HG03139 (cell line): ENCODE measurements at regions not wholly inside any gene's neighbourhood (a gene's known extent, or its start where the extent isn't known, plus 50 kb on each side); places are given as distances from the start of the nearest gene placed in this dataset.
"Not testable (repeated sequence)": the region's sequence is repeated elsewhere in the genome, so short reads cannot be mapped to it uniquely, and the experiment has no call there.

Experiments
- ATAC-seq: cut with Tn5 transposase; IDR thresholded peaks from one replicate; pipeline ENCODE4 v1.9.1; 2021; ENCODE audit not compliant: unreplicated experiment

DNA sequence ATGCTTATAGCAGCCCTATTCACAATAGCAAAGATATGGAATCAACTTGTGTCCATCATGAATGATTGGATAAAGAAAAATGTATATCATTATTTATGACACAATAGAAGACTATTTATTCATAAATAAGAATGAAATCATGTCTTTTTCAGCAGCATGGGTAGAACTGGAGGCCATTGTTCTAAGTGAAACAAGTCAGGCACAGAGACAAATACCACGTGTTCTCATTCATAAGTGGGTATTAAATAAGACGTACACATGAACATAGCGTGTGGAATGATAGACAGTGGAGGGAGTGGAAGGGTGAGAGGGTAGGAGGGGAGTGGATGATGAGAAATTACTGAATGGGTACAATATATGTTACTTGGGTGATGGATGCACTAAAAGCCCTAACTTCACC is 762.4 kb downstream of the REEP3 start:
- ATAC-seq: no peak

DNA sequence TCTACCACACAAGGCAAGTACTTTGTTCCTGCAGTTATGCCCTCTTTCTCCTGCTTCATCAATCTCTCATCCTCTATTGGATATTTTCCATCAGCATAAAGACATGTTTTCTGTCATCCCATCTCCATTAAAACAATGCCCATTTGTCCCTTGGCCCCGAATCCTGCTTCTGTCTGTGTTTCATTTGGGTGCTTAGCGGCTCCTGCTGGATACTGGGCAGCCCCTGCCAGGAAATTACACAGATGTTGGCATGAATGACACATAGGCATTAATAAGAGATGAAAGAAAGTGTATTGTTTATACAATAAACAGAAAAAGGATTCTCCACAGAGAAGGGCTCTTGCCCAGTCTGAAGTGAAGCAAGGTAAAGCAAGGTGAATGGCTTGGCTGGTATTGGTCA is 765.3 kb downstream of the REEP3 start:
- no peak for ATAC-seq

DNA sequence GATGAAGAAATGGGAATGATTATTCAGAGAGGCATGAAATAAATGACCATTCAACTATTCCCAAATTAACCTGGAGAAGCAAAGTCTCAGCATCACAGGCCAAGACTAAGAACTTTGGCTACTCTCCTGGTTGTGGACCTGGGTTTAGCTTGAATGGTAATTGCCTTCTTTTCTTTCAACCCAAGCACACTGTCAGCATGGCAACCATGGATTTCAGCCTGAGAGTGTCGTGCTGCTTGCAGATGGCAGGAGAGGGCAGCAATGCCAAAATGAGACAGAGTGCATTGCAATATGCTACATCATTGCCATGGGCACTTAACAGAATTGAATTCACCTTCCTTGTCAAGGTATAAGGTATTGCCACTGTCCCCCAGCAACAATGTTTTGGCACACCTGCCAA is 767.2 kb downstream of the REEP3 start:
- no peak for ATAC-seq

DNA sequence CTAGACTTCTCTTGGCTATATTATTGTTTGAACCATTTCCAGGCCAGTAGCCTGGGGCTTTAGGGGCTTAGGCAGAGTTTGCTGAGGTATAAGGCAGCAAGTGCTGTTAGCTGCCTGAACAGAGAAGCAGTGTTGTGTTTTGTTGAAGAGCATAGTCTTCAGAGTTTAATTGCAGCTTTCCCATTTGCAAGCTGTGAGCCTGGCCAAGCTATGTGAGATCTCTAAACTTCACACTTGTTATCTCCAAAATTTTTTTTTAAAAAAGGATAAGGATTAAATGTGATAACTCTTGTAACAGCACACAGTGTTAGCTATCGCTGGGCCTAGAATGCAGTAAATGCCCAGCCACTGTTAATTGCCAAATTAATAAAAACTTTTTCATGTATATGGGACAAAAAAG is 782.4 kb downstream of the REEP3 start:
- ATAC-seq: no peak

DNA sequence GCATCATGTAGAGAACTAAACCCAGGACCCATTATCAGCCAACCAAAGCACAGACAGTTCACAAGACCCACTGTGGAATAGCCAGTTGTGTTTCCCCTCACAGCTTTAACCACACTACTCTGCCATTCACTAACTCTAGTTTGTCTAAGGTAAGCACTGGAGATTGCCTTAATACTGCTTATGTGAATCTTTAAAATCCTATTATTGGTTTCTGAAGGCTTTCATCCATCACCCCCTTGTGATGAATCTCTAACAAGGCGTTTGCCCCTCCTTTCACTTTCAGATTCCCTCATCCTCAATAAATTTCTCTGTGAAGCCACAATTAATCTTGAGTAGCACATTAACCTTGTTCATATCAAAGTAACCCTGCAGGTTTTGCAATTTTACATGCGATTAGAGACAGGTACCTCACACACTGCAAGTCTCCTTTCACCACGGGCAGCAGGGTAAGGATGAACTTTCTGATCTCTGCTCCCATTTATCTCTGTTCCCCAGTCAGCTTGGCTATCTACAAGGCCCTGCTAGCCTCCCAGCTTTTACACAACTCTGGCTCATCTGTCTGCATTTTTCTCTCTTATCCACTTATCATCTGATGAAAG is 785.6 kb downstream of the REEP3 start:
- no peak for ATAC-seq

DNA sequence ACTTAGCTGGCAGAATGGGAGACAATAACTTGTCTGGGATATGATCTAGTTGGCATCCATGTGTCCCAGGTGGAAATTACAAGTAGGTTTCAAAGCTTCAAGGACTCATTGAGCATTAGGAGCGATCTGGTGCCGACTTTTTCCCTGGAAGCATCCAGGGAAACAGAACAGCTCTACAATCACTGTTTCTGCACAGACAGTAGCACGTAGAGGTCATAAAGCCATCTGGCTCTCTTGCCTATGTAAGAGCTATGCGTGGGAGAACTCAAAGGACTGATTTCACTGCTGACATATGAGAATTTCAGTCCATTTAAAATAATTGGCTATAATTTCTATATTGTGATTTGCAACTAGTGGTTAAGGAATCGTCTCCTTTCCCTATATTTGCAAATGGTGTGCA is 791.7 kb downstream of the REEP3 start:
- ATAC-seq: no peak

DNA sequence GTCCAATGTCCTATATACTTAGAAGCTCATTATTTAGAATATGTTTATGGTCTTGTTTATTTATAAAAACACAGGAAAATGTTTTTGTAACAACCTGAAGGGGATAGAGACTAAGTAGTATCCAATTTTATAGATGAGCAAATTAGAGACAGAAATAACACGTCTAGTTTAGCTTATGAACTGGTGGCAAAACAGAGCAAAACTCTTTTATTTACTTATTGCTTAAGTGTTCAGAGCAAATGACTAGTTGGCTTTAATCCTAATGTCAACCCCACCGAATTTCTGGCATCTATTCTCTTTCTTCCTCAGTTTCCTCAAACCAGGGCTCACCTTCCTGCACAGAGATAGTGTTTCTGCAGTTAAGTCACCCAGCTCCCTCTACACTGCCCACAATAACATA is 792.8 kb downstream of the REEP3 start:
- no peak for ATAC-seq

DNA sequence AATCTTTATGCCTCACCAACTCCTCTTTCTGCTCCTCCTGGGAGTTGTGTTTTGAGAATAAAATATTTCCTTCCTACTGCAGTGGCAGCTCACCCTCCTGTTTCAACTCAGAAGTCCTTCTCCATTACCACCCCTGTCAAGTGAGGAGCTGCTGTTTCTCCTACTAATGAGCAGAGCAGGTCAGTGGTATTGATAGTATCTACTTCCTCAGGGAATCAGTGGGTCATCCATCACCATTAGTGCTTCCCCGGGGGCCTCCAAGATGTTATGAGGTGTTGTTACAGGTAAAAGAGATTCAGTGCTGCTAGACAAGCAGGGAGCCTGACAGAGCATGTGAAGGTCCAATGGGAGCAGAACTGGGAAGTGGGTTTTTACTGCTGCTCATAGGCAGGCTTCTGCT is 795.2 kb downstream of the REEP3 start:
- no peak for ATAC-seq

DNA sequence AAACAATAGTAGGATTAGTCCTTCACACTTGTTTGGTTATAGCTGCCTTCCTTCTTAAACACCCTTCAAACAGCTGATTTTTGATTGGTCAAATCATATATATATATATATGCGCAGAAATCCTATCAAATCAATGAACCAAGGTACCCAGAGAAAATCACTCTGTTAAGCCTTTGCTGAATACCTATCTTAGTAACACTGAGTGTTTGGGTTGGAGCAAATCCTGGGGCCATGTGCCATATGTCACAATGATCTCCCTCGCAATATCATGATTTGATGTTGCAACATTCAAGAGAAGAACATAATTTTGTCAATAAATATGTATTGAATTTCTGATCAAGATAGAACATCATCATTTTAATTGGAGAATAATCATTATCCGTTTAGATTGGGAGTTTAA is 795.6 kb downstream of the REEP3 start:
- ATAC-seq: no peak

DNA sequence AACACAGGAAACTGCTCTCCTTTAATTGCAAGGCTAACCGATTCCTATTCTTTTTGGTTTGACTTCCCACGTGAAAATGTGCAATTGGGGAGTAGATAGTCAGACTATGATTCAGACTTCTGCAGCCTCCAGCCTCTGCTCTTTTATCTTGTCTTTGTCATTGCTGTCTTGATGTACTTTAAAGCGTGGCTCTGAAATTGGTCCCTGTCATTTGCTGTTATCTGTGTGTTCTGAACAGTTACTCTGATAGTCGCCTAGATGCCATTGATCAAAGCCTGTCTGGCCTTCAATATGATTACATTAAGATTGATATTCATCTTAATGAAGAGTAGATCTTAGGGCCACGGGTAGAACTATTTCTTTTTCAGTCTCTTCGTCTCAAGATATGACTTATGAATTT is 799.2 kb downstream of the REEP3 start:
- no peak for ATAC-seq

DNA sequence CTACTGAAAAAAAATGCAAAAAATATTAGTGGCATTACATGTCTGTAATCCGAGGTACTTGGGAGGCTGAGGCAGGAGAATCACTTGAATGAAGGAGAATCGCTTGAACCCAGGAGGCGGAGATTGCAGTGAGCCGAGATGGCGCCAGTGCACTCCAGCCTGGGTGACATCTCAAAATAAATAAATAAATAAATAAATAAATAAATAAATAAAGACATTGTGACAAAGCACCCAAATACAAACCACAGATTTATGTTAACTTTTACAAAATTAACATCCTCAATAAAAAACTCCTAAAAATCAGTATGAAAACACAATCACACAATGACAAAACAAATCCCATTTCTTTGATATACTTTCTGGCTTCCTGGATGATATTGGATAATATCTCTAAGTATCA is 808.3 kb downstream of the REEP3 start:
- no peak for ATAC-seq

DNA sequence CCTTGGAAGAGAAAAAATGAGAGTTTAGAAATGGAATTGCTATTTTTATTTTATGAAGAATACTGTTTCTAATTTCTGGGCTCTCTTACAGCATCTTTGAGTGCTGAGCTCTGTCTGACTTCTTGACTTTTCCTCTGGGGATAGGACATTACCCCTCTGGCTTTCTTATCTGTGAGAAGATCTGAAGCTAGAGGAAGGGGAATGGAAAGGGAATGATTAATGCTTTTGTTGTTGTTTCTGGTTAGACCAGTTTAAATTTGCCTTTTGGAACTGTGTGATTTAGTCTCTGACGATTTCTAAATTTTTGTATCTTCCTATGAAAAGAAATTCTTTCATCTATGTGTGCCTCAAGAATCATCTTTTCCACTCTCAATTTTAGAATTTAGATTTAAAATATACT is 811.4 kb downstream of the REEP3 start:
- no peak for ATAC-seq

DNA sequence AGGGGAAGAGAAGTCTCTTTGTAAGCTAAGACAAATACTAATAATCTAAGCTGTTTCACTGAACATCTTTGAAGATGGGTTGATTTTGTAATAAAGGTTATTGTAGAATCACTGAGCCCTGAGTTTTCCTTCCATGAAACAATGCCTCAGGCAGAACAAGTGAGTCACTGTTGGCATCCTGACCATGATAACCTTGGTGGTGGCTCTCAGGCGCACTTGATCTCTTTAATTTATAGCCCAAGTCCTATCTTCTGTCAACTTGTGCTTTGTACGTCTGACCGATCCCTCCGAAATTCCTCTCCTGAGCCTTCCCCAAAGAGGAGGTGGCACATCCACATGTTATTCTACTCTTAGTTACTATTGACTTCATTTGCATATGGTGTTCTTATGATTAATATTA is 812.9 kb downstream of the REEP3 start:
- ATAC-seq: no peak

DNA sequence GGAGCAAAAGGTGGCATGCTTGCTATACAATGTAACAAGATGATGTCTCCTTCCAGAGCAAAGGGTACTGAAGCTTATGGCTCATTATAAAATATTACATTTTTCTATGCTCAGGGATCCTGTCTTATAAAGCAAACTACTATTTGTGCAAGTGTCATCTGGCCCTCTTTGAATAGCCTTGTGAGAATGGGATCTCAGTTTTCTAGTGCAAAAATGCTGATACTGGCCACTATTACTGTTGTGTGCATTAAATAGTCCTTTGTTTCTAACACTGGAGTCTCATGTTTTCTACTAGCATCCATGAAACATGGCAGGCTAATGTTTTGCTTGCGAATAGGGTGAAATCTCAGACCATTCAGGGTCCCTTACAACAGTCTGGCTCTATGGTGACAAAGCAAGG is 823.0 kb downstream of the REEP3 start:
- no peak for ATAC-seq

DNA sequence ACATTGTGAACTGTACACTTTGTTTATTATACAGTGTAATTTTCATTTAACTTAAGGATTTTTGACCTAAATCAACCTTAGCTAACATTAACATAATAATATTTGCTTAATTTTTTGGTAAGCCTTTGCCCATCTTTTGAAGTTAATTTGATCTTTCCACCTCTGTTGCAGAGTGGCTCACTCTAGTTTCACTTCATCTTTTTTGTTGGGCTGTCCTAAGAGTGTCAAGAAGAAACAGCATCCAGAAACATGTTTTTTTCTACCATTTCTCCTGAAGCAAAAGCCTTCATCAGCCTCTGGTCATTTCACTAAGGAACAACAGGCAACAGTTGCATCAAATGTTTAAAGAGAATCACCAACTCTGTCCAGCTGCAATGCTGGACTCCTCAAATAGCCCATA is 824.7 kb downstream of the REEP3 start:
- ATAC-seq: no peak

DNA sequence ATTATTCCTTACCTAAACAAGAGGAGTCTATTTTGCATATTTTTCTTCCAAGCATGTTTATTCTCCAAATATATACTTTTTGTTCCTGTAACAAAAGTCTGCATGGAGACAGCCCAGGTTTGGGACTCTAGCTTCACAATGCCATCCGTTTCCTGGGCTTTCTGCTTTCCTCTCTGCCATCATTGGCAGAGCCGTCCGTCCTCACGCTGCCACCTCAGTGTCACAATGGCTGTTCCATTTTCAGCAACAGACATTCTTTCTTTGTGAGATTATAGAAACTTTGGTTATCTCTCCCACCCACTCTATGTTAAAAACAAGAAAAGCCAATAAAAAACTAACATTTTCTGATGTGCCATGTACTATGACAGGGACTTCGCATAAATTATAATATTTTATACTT is 825.2 kb downstream of the REEP3 start:
- ATAC-seq: no peak

DNA sequence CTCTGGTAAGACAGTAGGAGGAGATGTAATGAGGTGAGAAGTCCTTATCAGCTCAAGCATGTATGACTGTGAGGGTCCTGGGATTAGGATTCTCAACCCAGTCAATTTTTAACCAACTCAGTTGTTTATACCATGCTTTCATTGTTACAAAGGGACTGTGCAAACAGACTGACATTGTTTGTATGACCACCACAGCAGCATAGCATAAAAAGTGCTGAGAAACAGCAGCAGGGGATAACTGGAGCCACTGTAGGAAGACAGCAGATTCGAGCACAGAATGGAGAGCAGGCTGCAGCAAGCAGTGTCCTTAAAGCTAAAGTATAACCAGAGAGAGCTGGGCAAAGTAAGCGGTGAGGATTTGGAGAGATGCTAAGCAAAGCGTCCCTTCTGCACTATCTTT is 829.5 kb downstream of the REEP3 start:
- no peak for ATAC-seq

DNA sequence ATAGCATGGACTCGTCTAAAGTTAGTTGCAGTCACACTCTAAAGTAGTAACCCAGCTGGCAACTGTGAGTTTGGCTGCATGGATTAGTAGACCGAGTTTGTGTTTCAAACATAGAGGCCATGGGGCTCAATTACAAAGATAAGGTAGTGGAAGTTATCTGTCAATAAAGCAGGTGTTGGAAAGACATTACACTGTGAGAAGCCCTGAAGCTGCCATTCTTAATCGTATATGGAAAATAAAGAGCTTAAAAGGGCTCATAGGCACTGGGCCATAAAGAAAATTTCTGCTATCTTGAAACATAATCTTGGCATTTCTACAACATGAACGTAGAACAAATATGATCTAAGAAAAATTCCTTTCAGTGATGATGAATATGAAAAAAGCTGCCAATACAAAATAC is 837.7 kb downstream of the REEP3 start:
- no peak for ATAC-seq

DNA sequence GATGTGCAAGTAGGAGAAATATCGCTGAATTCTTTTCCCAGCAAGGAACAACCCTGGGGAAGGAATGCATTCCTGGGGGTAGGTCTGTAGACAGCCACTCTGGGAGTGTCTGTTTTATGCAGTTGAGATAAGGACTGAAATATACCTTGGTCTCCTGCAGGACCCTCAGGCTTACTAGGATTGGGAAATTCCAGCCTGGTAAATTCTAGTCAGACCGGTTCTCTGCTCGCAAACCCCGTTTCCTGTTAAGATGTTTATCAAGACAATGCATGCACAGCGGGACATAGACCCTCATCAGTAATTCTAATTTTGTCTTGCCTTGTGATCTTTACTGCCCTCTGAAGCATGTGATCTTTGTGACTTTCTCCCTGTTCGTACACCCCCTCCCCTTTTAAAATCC is 839.0 kb downstream of the REEP3 start:
- not testable (repeated sequence) for ATAC-seq

DNA sequence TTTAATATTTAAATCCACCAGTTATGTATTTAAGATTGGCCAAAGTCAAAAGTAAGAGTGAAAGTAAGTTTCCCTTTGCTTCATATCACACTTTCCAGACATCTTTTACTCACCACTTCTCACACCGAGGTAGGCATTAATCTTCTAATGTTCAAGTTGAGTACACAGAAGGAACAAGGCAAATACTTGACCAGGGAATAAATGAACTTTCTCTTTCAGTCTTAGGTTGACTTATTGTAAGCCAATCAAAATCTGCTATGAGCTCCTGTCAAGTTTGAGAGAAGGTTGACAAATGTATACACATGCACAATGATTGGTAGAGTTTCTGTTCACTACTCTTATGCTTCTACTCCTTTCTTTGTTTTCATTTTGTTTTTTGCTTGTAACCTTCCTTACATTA is 842.5 kb downstream of the REEP3 start:
- no peak for ATAC-seq

DNA sequence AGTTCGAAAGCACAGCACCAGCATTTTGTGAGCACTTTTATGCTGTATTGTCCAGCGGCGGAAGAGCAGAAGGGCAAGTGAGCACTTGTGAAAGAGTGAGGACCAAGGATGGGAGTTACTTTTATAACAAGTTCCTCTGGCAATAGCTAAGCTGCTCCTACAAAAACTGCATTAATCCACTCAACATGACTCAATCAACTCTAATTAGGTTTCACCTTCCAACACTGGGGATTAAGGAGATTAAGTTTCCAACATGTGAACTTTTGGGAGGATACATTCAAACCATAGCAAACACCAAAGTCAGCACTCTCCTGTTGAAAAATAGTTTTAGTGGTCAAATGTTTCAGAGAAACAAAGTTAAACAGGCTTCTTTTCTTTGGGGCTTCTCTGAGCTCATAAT is 844.5 kb downstream of the REEP3 start:
- no peak for ATAC-seq

DNA sequence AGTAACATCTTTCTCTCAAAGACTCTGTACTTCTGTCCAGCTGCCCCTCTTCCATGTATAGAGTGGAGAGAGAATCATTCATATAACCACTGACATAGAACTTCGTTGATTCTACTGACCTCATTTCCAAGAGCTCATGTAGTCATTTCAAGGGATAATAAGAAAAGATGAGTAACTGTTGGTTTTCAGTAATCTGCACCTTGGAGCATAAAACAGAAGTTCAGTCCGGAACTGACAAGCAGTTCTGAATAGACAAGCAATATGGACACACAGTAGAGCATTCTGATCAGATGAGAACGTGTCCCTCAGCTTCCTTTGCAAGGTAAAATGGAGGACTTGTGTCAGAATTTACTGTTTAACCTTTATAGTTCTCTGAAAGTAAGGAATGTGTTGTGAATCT is 847.1 kb downstream of the REEP3 start:
- ATAC-seq: no peak

DNA sequence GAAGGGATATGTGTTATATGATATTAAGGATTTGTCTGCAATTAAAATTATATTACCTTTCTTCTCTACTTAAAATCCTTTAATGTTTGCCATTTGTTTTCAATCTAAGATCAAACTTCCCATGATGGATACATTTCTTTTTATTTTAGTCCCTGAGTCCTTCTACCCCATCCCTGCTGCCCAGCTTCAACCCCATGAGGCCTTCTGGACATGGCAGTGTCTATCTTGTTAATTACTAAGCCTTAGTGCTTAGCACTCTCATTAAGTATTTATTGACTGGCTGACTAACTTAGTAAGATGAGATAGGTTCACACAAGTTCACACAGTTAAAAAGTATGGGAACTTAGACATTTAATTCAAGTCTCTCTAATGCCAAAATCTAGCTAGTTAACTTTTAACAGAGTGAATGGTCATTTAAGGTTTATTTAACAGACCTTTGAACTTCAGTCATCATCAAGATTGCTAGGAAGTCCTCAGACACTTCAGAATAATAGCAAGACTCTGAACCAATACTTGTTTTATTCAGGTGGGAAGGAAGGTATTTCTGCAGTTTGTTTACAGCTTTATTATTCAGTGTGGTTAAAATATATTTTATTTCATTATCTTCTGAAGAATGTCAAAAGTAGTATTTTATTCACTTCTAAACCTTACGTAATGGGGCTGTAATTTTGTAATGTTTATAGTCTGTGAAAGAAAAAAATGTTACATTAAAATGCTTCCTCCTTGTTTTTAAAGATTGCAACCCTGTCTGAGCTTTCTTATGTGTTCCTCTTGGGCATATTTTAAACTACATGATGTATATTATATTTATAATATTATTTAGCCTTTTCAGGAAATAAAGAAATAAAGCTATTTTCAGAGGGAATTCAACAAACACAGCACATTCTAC is 848.9 kb downstream of the REEP3 start:
- ATAC-seq: no peak
